Myocyte (in vitro differentiated cells): ENCODE measurements at regions not wholly inside any gene's neighbourhood (a gene's known extent, or its start where the extent isn't known, plus 50 kb on each side); places are given as distances from the start of the nearest gene placed in this dataset.

ENCODE experiments used
- DNase-seq: peaks from one replicate; pipeline ENCODE4 v3.0.0-alpha.2; 2012; ENCODE audit warnings: low read depth

DNA sequence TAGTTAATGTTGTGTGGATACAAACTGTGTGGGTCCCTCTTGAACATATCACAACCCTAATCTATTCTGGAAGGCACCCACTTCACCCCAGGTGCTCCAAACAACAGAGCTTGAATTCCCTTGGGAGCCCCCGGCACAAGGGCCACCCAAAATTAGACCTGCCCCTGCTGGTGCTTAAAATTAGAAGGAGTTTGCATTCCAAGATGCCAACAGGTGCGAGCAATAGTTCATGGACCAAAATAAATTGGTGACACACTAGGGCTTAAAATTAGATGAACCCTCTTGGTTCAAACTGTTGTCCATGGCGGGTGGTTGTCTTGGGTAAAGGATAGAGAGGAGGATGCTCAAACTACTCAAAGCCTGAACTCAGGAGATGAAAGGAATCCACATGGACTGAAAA, 291.5 kb downstream of the MN1 start:
- peak; percentile 92 for DNase-seq

DNA sequence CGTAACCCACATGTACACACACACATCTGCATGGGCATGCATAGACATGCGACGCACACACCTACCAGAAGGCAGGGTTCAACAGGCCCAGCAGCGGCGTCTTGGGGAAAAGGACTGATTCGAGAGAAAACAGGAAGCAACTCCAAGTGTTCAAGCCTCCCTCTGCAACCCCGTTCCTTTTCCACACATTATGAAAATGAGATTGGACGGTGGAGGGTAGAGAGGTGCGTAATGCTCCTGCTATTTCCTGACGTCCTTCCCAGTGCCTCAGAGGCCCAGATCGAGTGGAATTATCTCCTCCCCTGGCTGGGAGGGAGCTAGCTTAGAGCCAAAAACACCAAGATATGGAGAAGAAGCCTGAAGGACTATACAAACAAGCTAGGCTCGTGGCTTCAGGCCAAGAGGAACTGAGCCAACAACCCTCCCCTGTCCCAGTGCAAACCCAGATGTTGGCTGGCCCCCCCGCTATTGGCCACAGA, 289.2 kb downstream of the MN1 start:
- DNase-seq, result peak; percentile 32

DNA sequence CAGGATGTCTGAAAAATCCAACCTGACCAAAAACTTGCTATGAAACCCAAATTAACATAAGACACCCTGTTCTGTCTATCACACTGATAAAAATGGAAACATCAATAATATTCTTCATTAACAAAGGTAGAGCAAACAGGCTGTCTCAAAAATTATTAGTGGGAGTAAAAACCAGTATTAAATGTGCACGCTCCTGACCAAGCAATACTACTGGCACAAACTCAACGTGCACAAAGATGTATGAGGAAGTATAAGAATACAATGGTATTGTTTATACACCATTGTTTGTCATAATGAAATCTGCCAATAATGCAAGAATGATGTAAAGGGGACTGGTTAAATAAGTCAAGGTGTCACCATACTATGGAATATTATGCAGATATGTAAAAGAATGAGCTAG, 288.5 kb downstream of the MN1 start:
- no peak for DNase-seq

DNA sequence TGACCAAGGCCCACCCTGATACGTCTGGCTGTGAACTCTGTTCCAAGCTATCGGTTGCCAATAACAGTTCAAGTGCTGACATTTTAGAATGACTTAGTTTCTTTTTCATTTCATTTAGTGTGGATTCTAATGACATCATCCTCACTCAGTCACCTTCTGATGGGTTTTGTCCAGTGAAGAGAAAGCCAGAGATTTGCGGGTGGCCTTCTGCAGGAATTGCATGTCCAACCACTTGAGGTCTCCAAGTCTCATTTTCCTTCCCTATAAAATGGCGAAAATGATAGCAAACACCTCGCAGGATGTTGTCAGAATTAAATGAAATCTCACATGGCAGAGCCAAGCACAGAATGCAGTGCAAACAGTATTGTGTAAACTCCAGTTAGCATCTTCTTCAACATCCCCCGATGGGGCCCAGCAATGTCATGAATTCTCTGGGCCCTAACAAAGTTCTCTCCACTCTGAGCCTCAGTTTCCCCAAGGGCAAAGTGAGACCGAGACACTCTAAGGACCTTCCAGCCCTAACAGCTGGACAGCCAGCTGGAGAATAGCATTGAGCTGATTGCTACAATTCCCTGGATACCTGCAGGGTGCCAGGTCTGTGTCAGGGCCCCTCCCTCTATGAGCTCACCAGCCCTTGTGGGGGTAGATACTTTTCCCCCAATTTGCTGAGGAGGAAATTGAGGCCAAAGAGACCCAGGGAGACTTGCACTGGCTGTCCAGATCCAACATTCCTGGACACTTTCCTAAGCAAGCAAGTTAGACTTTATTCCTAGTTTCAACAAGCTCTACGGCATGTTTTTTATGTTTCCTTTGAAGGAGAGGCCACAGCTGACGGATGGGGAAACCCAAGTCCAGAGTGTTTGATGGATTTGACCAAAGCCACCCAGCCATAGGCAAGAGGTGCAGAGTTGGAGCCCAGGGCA, 286.7 kb downstream of the MN1 start:
- DNase-seq, result no peak

- DNase-seq, result no peak
Observed at GRCh38 chr22:27517361-27518155, 284.0 kb downstream of the MN1 start.

DNA sequence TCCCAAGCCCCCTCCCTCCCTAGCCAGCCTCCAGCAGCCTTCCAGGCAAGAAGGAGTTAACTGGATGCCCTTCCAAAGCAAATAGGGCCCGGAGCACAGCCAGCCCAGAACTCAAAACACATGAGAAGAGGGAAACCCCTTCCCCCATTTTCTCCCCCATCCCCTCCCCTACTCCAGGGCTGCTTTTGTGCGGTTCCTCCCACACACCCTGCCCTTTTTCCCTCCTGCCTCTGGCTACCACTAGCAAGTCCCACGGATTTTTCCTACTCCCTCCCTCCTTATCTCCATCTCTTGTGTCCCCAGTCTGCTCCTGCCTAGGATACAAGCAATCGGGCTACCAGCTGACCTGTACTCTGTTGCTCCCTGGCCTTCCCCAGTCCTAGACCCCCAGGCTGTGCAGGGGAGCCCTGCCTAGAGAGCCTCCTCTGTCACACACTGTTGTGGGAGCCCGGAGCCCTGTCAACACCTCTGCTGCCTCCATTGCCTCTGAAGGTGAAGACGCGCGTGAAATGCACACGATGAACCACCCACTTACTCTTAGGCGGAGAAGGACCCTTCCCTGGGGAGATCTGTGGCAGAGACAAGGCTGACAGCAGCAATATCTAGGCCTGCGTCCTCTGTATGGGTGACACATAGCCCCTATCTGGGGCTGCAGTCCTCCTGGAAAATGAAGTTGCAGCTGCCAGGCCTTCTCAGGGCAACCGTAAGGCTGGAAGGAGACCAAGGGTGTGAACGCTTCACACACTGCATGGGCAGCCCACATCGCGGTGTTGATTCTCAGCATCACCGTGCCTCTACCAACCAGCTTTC, 282.8 kb downstream of the MN1 start:
- DNase-seq, result peak; percentile 81

DNA sequence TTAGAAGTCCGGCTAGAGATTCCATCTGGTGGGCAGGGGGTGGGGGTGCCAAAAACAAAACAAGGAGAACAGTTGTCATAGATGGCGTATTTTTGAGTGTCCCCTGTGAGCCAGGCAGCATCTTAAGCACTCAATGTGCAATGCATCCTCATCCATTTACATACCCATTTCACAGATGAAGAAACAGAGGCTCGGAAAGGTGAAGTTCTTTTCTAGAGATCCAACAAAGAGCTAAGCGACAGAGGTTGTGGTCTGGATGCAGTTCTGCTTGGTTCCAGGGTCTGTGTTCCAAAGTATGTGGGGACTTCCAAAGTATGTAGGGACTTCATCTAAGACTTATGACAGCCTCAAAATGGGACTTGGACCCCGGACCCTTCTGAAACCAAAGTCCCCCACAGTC, 277.8 kb downstream of the MN1 start:
- no peak for DNase-seq

GRCh38 chr22:27525711-27526110, 275.8 kb downstream of the MN1 start:
- no peak for DNase-seq

- no peak for DNase-seq
Observed at GRCh38 chr22:27526901-27527300, 274.7 kb downstream of the MN1 start.

DNA sequence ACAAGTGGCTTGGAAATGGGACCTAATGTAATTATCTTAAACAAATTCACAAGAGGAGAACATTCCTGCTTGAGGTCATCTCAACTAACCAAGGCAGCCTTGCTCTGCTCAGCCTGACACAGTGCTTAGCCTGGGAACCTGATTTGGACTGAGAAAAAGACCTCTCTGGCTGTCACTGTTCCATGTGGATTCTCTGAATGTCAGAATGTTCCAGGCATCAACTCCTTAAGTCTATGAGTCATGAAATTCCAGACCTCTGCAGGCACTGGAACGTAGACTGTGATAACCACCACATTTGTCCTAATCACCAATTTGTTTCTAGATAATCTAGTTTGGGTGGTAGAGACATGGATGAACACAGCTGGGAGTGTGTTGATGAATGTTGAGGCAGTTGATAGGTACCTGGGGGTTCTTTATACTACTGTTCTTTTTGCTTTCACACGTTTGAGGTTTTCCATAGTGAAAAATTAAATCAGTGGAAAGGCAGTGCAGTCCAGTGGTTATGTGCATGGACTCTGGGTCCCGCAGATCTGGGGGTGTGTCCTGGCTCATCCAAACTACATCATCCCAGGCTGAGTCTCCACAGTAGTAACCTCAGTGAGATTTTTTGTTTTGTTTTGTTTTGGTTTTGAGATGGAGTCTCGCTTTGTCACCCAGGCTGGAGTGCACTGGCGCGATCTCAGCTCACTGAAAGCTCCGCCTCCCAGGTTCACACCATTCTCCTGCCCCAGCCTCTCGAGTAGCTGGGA, 269.6 kb downstream of the MN1 start:
- DNase-seq, result peak; percentile 53

DNA sequence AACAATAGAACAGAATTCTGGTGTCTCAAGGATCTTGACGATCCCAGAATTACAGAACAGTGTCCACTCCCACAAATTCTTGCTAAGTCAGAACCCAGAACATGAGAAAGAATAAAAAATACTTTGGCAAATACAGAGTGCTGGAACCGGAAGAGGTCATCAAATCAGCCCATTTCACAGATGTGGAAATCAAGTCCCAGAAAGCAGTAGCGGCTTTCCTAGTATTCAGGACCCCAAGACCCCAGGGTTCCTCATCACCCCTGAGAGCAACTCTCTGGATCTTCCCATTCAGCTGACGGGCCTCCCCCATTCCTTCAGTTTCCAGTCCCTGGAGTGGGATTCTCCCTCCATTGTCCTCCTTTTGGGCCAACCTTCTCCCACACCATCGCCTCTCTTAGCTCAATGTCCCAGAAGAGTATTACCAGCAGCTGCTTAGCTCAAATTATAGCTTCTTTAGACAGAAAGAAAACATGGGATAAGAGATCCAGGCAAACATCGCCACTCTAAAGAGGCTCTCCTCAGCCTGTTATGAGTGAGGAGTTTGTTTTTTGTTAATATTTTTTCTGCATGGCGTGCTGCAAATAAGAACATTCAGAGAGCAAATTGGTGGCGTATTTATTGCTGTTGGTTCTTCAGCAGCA, 268.3 kb downstream of the MN1 start:
- DNase-seq, result no peak

DNA sequence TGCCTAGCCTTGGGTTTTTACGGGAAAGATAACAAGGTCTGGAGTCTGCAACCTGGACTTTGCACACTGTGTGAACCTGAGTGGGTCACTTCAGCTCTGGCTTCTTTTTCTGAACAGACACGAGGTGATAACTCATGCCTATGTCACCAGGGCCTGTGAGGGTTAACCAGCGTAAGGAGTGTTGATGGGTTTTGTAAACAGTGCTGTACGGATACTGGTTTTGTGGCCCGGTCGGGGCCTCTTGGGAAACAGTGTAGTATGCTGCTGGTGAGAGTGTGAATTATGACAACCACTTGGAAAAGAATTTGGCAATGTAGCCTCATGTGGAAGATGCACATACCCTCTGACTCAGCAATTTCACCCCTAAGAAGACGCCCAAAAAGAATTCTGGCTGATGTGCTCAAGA, 266.8 kb downstream of the MN1 start:
- peak; percentile 12 for DNase-seq

GRCh38 chr22:27535452-27535851, 266.1 kb downstream of the MN1 start:
- DNase-seq, result no peak

DNA sequence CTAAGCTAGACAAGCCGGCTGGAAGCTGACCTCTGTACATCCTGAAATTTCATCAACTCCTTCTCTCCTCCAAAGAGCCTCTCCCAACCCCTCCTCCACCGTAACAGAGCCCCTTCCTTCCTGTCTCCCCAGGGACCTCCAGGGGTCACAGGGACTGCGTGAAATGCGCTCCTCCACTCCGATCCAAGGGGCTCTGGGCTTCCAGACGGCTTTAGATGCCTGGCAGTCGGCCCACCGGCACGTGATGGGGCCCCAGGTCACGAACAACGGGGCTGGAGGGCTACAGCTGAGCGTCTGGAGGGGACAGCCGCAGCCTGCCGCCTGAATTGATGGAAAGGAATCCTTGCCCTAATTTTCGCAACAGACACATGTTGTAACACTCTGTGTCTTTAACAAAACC, 264.1 kb downstream of the MN1 start:
- no peak for DNase-seq

- DNase-seq, result no peak
Observed at GRCh38 chr22:27538666-27539065, 262.9 kb downstream of the MN1 start.

DNA sequence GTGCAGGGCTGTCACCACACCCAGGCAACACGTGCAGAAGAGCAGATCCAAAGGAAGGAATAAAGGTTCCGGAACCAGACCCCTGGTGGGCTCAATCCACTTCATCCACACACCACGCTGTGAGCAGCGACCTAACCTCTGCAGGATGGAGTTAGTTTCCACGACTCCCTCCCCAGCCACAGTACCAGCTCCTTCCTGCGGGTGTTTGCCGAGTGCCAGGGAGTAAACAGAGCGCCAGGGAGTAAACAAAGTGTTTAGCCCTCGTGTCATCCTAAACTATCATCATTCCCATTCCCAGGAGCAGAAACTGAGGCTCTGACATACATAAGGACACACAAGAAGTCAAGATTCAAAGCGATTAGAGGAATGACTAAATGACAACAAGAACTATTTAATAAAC, 261.3 kb downstream of the MN1 start:
- no peak for DNase-seq

GRCh38 chr22:27540656-27541396, 260.7 kb downstream of the MN1 start:
- no peak for DNase-seq

- DNase-seq, result no peak
Observed at GRCh38 chr22:27541836-27542235, 259.7 kb downstream of the MN1 start.

- DNase-seq, result no peak
Observed at GRCh38 chr22:27542602-27543001, 259.0 kb downstream of the MN1 start.

DNA sequence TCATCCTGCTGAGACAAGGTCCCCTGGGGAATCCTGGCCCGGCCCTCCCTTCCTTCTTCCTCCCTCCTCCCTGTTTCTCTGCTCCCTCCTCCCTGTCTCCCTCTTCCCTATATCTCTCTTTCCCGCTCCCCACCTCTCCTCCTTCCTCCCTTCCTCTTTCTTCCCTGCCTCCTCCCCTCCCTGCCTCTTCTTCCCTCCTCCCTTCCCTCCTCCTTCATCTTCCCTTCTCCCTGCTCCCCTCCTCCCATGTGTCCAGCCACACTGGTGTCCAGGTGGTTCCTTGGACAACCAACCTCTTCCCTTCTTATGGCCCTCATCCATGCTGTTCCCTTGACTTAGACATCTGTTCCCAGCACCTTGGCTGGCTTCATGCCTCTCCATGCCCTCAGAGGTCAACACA, 258.1 kb downstream of the MN1 start:
- DNase-seq, result no peak
